Activated CD4-positive, alpha-beta memory T cell treated with anti-CD3 and anti-CD28 coated beads, Interleukin-2, amount 10 ng/mL, durations not matched to agents 7 days and 5 days (primary cell): ENCODE measurements at regions not wholly inside any gene's neighbourhood (a gene's known extent, or its start where the extent isn't known, plus 50 kb on each side); places are given as distances from the start of the nearest gene placed in this dataset.
"Not testable (repeated sequence)": the region's sequence is repeated elsewhere in the genome, so short reads cannot be mapped to it uniquely, and the experiment has no call there.

Source experiments
- CTCF ChIA-PET: fragments of 350-600 bp; sonication (Branson Sonifier 250); formaldehyde crosslinking; loops from one replicate; lab custom pipeline; 2021; ENCODE audit warnings: antibody characterized with exemption, inconsistent platforms; lab: Charles Lee
- POLR2A ChIA-PET: fragments of 350-600 bp; sonication (Branson Sonifier 250); formaldehyde crosslinking; loops from one replicate; lab custom pipeline; 2021; ENCODE audit warnings: antibody characterized with exemption; lab: Charles Lee
- DNase-seq: peaks from one replicate; pipeline ENCODE4 v3.0.0-alpha.2; 2020
- H3K27ac Mint-ChIP-seq: one replicate; pipeline ENCODE4 v1.8.0; 2021; ENCODE audit warnings: mild to moderate bottlenecking, mixed read lengths
- H3K27me3 Mint-ChIP-seq: one replicate; pipeline ENCODE4 v1.8.0; 2021; ENCODE audit warnings: mixed read lengths
- H3K36me3 Mint-ChIP-seq: one replicate; pipeline ENCODE4 v1.8.0; 2021; ENCODE audit warnings: low read depth, mixed read lengths
- H3K4me1 Mint-ChIP-seq: one replicate; pipeline ENCODE4 v1.8.0; 2021; ENCODE audit warnings: mixed read lengths
- H3K4me3 Mint-ChIP-seq: one replicate; pipeline ENCODE4 v1.8.0; 2021; ENCODE audit warnings: mild to moderate bottlenecking, mixed read lengths
- H3K9me3 Mint-ChIP-seq: one replicate; pipeline ENCODE4 v1.8.0; 2021; ENCODE audit warnings: mixed read lengths

- ChIA-PET CTCF (no interaction called here), POLR2A (no interaction called here)
- H3K27ac Mint-ChIP-seq = no peak overlapping the region
- H3K4me1 Mint-ChIP-seq = no peaks in the 10 kb centered on the region
- peaks cover 9% of the 10 kb centered on the region for H3K9me3 Mint-ChIP-seq
- no peak for DNase-seq
- H3K27me3 Mint-ChIP-seq = no peaks in the 10 kb centered on the region
- no peaks in the 10 kb centered on the region for H3K36me3 Mint-ChIP-seq
- no peak overlapping the region for H3K4me3 Mint-ChIP-seq
Measured at GRCh38 chr6:78505178-78505577, 362.2 kb upstream of the IRAK1BP1 start.

GRCh38 chr6:78511009-78511408 lies 356.3 kb upstream of the IRAK1BP1 start:
- no peaks in the 10 kb centered on the region for H3K4me1 Mint-ChIP-seq
- H3K4me3 Mint-ChIP-seq = no peak overlapping the region
- H3K27ac Mint-ChIP-seq = no peak overlapping the region
- POLR2A ChIA-PET = no interaction called here
- H3K27me3 Mint-ChIP-seq = no peaks in the 10 kb centered on the region
- H3K36me3 Mint-ChIP-seq = no peaks in the 10 kb centered on the region
- H3K9me3 Mint-ChIP-seq = peaks cover 9% of the 10 kb centered on the region
- CTCF ChIA-PET = no interaction called here
- DNase-seq = no peak

- H3K4me3 Mint-ChIP-seq = no peak overlapping the region
- DNase-seq = no peak
- H3K36me3 Mint-ChIP-seq = no peaks in the 10 kb centered on the region
- ChIA-PET CTCF (no interaction called here), POLR2A (no interaction called here)
- H3K27ac Mint-ChIP-seq = no peak overlapping the region
- no peaks in the 10 kb centered on the region for H3K27me3 Mint-ChIP-seq
- H3K9me3 Mint-ChIP-seq = no peaks in the 10 kb centered on the region
- no peaks in the 10 kb centered on the region for H3K4me1 Mint-ChIP-seq
Measured at GRCh38 chr6:78513856-78514255, 353.5 kb upstream of the IRAK1BP1 start.

- Mint-ChIP-seq H3K4me1 (no peaks in the 10 kb centered on the region), H3K27ac (no peak overlapping the region), H3K9me3 (no peaks in the 10 kb centered on the region), H3K4me3 (no peak overlapping the region), H3K36me3 (no peaks in the 10 kb centered on the region), H3K27me3 (no peaks in the 10 kb centered on the region)
- ChIA-PET CTCF (no interaction called here), POLR2A (no interaction called here)
- DNase-seq = no peak
Measured at GRCh38 chr6:78515271-78515670, 352.1 kb upstream of the IRAK1BP1 start.

- H3K27me3 Mint-ChIP-seq = no peaks in the 10 kb centered on the region
- ChIA-PET CTCF (no interaction called here), POLR2A (no interaction called here)
Measured at GRCh38 chr6:78517399-78517798, 350.0 kb upstream of the IRAK1BP1 start.

GRCh38 chr6:78523622-78524021 lies 343.7 kb upstream of the IRAK1BP1 start:
- no peaks in the 10 kb centered on the region for H3K27me3 Mint-ChIP-seq
- DNase-seq = no peak
- H3K36me3 Mint-ChIP-seq = no peaks in the 10 kb centered on the region
- H3K9me3 Mint-ChIP-seq = no peaks in the 10 kb centered on the region
- H3K27ac Mint-ChIP-seq = no peak overlapping the region
- ChIA-PET CTCF (no interaction called here), POLR2A (no interaction called here)
- H3K4me3 Mint-ChIP-seq = no peak overlapping the region
- H3K4me1 Mint-ChIP-seq = no peaks in the 10 kb centered on the region

More at GRCh38 chr6:78517399-78517798, 350.0 kb upstream of the IRAK1BP1 start:
- Mint-ChIP-seq H3K36me3 (no peaks in the 10 kb centered on the region), H3K4me3 (no peak overlapping the region), H3K4me1 (no peaks in the 10 kb centered on the region), H3K9me3 (no peaks in the 10 kb centered on the region), H3K27ac (no peak overlapping the region)
- no peak for DNase-seq

- H3K9me3 Mint-ChIP-seq = no peaks in the 10 kb centered on the region
- no peaks in the 10 kb centered on the region for H3K36me3 Mint-ChIP-seq
- CTCF ChIA-PET = no interaction called here
- no peak for DNase-seq
- H3K4me1 Mint-ChIP-seq = no peaks in the 10 kb centered on the region
- POLR2A ChIA-PET = no interaction called here
- no peak overlapping the region for H3K27ac Mint-ChIP-seq
- no peak overlapping the region for H3K4me3 Mint-ChIP-seq
- no peaks in the 10 kb centered on the region for H3K27me3 Mint-ChIP-seq
Measured at GRCh38 chr6:78525976-78526375, 341.4 kb upstream of the IRAK1BP1 start.

- ChIA-PET CTCF (no interaction called here), POLR2A (no interaction called here)
- no peak for DNase-seq
- Mint-ChIP-seq H3K9me3 (no peaks in the 10 kb centered on the region), H3K4me3 (no peak overlapping the region), H3K27me3 (no peaks in the 10 kb centered on the region), H3K36me3 (no peaks in the 10 kb centered on the region), H3K4me1 (no peaks in the 10 kb centered on the region), H3K27ac (no peak overlapping the region)
Measured at GRCh38 chr6:78526432-78526831, 340.9 kb upstream of the IRAK1BP1 start.

GRCh38 chr6:78528926-78529325 lies 338.4 kb upstream of the IRAK1BP1 start:
- Mint-ChIP-seq H3K36me3 (no peaks in the 10 kb centered on the region), H3K4me1 (no peaks in the 10 kb centered on the region), H3K27me3 (no peaks in the 10 kb centered on the region), H3K27ac (no peak overlapping the region), H3K9me3 (no peaks in the 10 kb centered on the region), H3K4me3 (no peak overlapping the region)
- CTCF ChIA-PET = no interaction called here
- DNase-seq = no peak
- POLR2A ChIA-PET = no interaction called here

- ChIA-PET CTCF (no interaction called here), POLR2A (no interaction called here)
- Mint-ChIP-seq H3K4me3 (no peak overlapping the region), H3K4me1 (no peaks in the 10 kb centered on the region), H3K27me3 (no peaks in the 10 kb centered on the region), H3K36me3 (no peaks in the 10 kb centered on the region), H3K27ac (no peak overlapping the region), H3K9me3 (no peaks in the 10 kb centered on the region)
- DNase-seq = no peak
Measured at GRCh38 chr6:78530208-78530607, 337.1 kb upstream of the IRAK1BP1 start.

GRCh38 chr6:78533426-78533825 lies 333.9 kb upstream of the IRAK1BP1 start:
- CTCF ChIA-PET = no interaction called here
- H3K27ac Mint-ChIP-seq = no peak overlapping the region
- H3K27me3 Mint-ChIP-seq = no peaks in the 10 kb centered on the region
- H3K4me1 Mint-ChIP-seq = no peaks in the 10 kb centered on the region
- POLR2A ChIA-PET = no interaction called here
- H3K36me3 Mint-ChIP-seq = no peaks in the 10 kb centered on the region
- no peaks in the 10 kb centered on the region for H3K9me3 Mint-ChIP-seq
- no peak overlapping the region for H3K4me3 Mint-ChIP-seq
- no peak for DNase-seq

GRCh38 chr6:78533876-78534275 lies 333.5 kb upstream of the IRAK1BP1 start:
- H3K4me1 Mint-ChIP-seq = no peaks in the 10 kb centered on the region
- no peak overlapping the region for H3K4me3 Mint-ChIP-seq
- no peaks in the 10 kb centered on the region for H3K27me3 Mint-ChIP-seq
- DNase-seq = no peak
- H3K9me3 Mint-ChIP-seq = no peaks in the 10 kb centered on the region
- POLR2A ChIA-PET = no interaction called here
- CTCF ChIA-PET = no interaction called here
- no peaks in the 10 kb centered on the region for H3K36me3 Mint-ChIP-seq
- no peak overlapping the region for H3K27ac Mint-ChIP-seq

- Mint-ChIP-seq H3K4me1 (no peaks in the 10 kb centered on the region), H3K36me3 (no peaks in the 10 kb centered on the region), H3K9me3 (no peaks in the 10 kb centered on the region), H3K4me3 (no peak overlapping the region), H3K27ac (no peak overlapping the region), H3K27me3 (no peaks in the 10 kb centered on the region)
- CTCF ChIA-PET = no interaction called here
- no peak for DNase-seq
- POLR2A ChIA-PET = no interaction called here
Measured at GRCh38 chr6:78538002-78538401, 329.3 kb upstream of the IRAK1BP1 start.

- H3K36me3 Mint-ChIP-seq, H3K4me1 Mint-ChIP-seq, H3K4me3 Mint-ChIP-seq, DNase-seq, CTCF ChIA-PET, H3K27ac Mint-ChIP-seq, POLR2A ChIA-PET, H3K9me3 Mint-ChIP-seq, H3K27me3 Mint-ChIP-seq: not testable (repeated sequence)
Measured at GRCh38 chr6:78547636-78548035, 319.7 kb upstream of the IRAK1BP1 start.

GRCh38 chr6:78551361-78551760 lies 316.0 kb upstream of the IRAK1BP1 start:
- Mint-ChIP-seq H3K27me3 (no peaks in the 10 kb centered on the region), H3K36me3 (no peaks in the 10 kb centered on the region), H3K9me3 (peaks cover 13% of the 10 kb centered on the region), H3K4me3 (no peak overlapping the region), H3K4me1 (no peaks in the 10 kb centered on the region), H3K27ac (no peak overlapping the region)
- DNase-seq = no peak
- ChIA-PET POLR2A (no interaction called here), CTCF (no interaction called here)
